ENCODE measurements at regions not wholly inside any gene's neighbourhood (a gene's known extent, or its start where the extent isn't known, plus 50 kb on each side); places are given as distances from the start of the nearest gene placed in this dataset.

DNA sequence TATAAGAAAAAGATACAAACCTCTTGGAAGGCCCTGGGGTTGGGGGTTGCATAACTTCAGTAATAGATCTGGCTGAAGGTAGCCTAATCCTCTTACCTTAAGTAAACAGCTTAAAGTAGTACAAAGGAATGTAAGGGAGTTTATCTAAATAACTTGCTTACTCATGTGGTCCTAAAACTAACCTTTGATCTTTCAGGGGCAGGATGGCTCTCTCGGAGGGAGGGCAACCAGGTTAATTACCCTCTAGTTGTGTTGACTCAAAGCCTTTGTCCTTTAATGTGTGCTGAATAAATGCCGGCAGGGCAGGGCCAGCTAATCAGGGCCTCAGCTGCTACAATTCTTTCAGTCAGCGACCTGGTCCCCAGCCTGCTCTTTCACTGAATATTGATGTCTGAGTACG is 822.0 kb upstream of the SLIT2 start:
- ATAC-seq (no peak), DNase-seq (no peak)
- H3K4me3 Mint-ChIP-seq, result no peak overlapping the region
- peaks cover 44% of the 10 kb centered on the region for H3K9me3 Mint-ChIP-seq
- H3K36me3 Mint-ChIP-seq (ENCODE audit: low read depth), result no peaks in the 10 kb centered on the region
- H3K4me1 Mint-ChIP-seq, result no peaks in the 10 kb centered on the region
- H3K27ac Mint-ChIP-seq, result no peak overlapping the region
- H3K27me3 Mint-ChIP-seq, result no peaks in the 10 kb centered on the region

DNA sequence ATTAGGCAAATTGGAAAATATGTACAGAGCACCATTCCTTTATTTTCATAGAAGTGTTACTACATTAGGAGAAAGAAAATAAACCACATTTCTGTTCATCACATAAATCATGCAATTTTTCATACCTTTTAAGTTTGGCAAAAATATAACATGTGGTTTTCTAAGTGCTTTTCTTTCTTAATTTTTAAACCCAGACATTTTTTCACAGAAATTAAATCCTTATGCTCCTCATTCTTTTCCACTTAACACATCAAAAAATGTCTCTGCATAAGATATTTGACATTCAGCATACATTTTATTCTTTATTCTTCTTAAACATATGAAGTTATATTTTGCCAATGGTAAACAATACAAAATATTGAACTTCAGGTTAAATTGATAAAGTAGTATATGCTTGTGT is 826.6 kb upstream of the SLIT2 start:
- Mint-ChIP-seq H3K9me3 (peaks cover 22% of the 10 kb centered on the region), H3K27ac (no peak overlapping the region), H3K27me3 (no peaks in the 10 kb centered on the region), H3K4me1 (no peaks in the 10 kb centered on the region), H3K36me3 (ENCODE audit: low read depth) (no peaks in the 10 kb centered on the region), H3K4me3 (no peak overlapping the region)
- DNase-seq (no peak), ATAC-seq (no peak)

- DNase-seq (no peak), ATAC-seq (no peak)
- no peaks in the 10 kb centered on the region for H3K27me3 Mint-ChIP-seq
- H3K27ac Mint-ChIP-seq, result no peak overlapping the region
- no peak overlapping the region for H3K4me3 Mint-ChIP-seq
- no peaks in the 10 kb centered on the region for H3K36me3 Mint-ChIP-seq (ENCODE audit: low read depth)
- peaks cover 6% of the 10 kb centered on the region for H3K9me3 Mint-ChIP-seq
- H3K4me1 Mint-ChIP-seq, result no peaks in the 10 kb centered on the region
Measured at GRCh38 chr4:19417256-19417655, 834.4 kb upstream of the SLIT2 start.

GRCh38 chr4:19416146-19416545 is 835.6 kb upstream of the SLIT2 start:
- Mint-ChIP-seq H3K4me1 (no peaks in the 10 kb centered on the region), H3K9me3 (peaks cover 6% of the 10 kb centered on the region), H3K27ac (no peak overlapping the region), H3K36me3 (ENCODE audit: low read depth) (no peaks in the 10 kb centered on the region), H3K27me3 (no peaks in the 10 kb centered on the region), H3K4me3 (no peak overlapping the region)
- DNase-seq, result no peak
- no peak for ATAC-seq

GRCh38 chr4:19408490-19408889 is 843.2 kb upstream of the SLIT2 start:
- DNase-seq (no peak), ATAC-seq (no peak)
- no peak overlapping the region for H3K27ac Mint-ChIP-seq
- H3K27me3 Mint-ChIP-seq, result no peaks in the 10 kb centered on the region
- H3K9me3 Mint-ChIP-seq, result peaks cover 5% of the 10 kb centered on the region
- no peaks in the 10 kb centered on the region for H3K36me3 Mint-ChIP-seq (ENCODE audit: low read depth)
- no peaks in the 10 kb centered on the region for H3K4me1 Mint-ChIP-seq
- H3K4me3 Mint-ChIP-seq, result no peak overlapping the region

DNA sequence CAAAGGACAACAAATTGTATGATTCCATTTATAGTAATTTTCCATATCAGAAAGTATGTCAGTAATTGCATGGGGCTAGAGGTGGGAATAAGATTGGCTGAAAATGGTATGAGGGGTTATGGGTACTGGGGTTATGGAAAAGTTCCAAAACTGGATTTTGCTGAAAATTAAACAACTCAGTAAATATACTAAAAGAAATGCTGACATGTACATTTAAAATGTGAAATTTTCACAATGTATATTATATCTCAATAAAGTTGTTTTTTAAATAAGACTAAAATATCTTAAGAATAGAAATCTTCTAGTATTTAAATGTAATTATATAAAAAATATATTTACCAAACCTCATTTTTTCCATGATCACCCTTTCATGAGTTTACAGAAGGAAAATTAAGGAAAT is 844.9 kb upstream of the SLIT2 start:
- DNase-seq (no peak), ATAC-seq (no peak)
- no peak overlapping the region for H3K27ac Mint-ChIP-seq
- no peaks in the 10 kb centered on the region for H3K27me3 Mint-ChIP-seq
- H3K4me3 Mint-ChIP-seq, result no peak overlapping the region
- H3K4me1 Mint-ChIP-seq, result no peaks in the 10 kb centered on the region
- H3K9me3 Mint-ChIP-seq, result peaks cover 5% of the 10 kb centered on the region
- no peaks in the 10 kb centered on the region for H3K36me3 Mint-ChIP-seq (ENCODE audit: low read depth)

DNA sequence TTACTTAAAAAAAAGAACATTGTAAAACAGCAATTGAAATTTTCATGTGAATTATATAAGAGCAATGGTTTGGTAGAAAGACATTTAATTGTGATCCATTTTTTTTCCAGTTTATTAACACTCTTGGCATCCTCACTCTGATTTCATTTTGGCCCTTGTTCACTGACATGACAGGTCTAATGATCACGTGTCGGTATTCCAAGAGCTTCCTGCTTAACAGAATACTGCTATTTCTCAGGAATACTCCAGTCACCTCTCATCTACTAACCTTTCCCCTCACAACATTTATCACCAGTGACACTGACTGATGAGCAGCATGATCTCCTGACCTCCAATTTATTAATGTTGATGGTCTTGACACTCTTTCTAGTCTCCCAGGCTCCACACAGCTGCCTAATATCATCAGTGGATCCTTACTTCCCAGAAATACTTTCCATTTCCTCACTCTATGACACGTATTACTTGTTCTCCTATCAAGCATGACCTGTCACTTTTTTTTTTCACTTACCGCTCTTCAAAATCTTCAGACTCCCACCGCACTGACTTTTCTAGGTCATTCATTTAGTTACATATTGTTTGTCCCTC is 847.8 kb upstream of the SLIT2 start:
- DNase-seq, result no peak
- Mint-ChIP-seq H3K27me3 (no peaks in the 10 kb centered on the region), H3K4me3 (no peak overlapping the region), H3K9me3 (peaks cover 5% of the 10 kb centered on the region), H3K4me1 (no peaks in the 10 kb centered on the region), H3K36me3 (ENCODE audit: low read depth) (no peaks in the 10 kb centered on the region), H3K27ac (no peak overlapping the region)
- no peak for ATAC-seq

- DNase-seq (no peak), ATAC-seq (no peak)
- Mint-ChIP-seq H3K27me3 (no peaks in the 10 kb centered on the region), H3K36me3 (ENCODE audit: low read depth) (no peaks in the 10 kb centered on the region), H3K4me3 (no peak overlapping the region), H3K9me3 (peaks cover under 1% of the 10 kb centered on the region), H3K4me1 (no peaks in the 10 kb centered on the region), H3K27ac (no peak overlapping the region)
Measured at GRCh38 chr4:19402581-19403065, 849.1 kb upstream of the SLIT2 start.

- no peak overlapping the region for H3K4me3 Mint-ChIP-seq
- no peaks in the 10 kb centered on the region for H3K36me3 Mint-ChIP-seq (ENCODE audit: low read depth)
- no peaks in the 10 kb centered on the region for H3K9me3 Mint-ChIP-seq
- no peak overlapping the region for H3K27ac Mint-ChIP-seq
- H3K27me3 Mint-ChIP-seq, result no peaks in the 10 kb centered on the region
- DNase-seq (no peak), ATAC-seq (no peak)
- H3K4me1 Mint-ChIP-seq, result no peaks in the 10 kb centered on the region
Measured at GRCh38 chr4:19401301-19402080, 850.2 kb upstream of the SLIT2 start.

- no peak overlapping the region for H3K27ac Mint-ChIP-seq
- no peak for ATAC-seq
- no peak overlapping the region for H3K4me3 Mint-ChIP-seq
- H3K36me3 Mint-ChIP-seq (ENCODE audit: low read depth), result no peaks in the 10 kb centered on the region
- no peaks in the 10 kb centered on the region for H3K4me1 Mint-ChIP-seq
- no peaks in the 10 kb centered on the region for H3K27me3 Mint-ChIP-seq
- no peak for DNase-seq
- no peaks in the 10 kb centered on the region for H3K9me3 Mint-ChIP-seq
Measured at GRCh38 chr4:19400820-19401219, 850.9 kb upstream of the SLIT2 start.

GRCh38 chr4:19399001-19399400 is 852.7 kb upstream of the SLIT2 start:
- ATAC-seq, result no peak
- H3K27ac Mint-ChIP-seq, result no peak overlapping the region

DNA sequence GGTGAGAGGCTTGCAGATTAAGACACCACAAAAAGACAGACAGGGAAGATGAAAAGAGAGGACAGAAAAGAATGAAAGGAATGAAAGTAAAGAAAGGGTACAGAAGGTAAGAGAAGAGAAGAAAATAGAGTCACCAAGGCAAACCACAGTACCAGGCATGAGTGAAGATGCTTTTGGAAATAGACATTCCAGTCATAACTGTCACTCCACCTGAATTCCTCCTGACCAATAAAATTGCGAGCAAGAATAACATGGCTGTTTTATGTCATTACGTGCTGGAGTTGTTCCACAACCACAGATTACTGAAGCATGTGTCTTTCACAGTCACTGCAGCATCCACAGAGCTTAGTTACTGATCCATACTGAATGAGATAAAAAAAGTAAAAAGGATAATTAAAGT is 864.9 kb upstream of the SLIT2 start:
- ATAC-seq (no peak), DNase-seq (no peak)
- Mint-ChIP-seq H3K36me3 (ENCODE audit: low read depth) (no peaks in the 10 kb centered on the region), H3K27me3 (no peaks in the 10 kb centered on the region), H3K9me3 (peaks cover 24% of the 10 kb centered on the region), H3K4me1 (no peaks in the 10 kb centered on the region), H3K27ac (no peak overlapping the region), H3K4me3 (no peak overlapping the region)

More at GRCh38 chr4:19399001-19399400, 852.7 kb upstream of the SLIT2 start:
- Mint-ChIP-seq H3K36me3 (ENCODE audit: low read depth) (no peaks in the 10 kb centered on the region), H3K27me3 (no peaks in the 10 kb centered on the region), H3K4me1 (no peaks in the 10 kb centered on the region), H3K4me3 (no peak overlapping the region), H3K9me3 (peaks cover 4% of the 10 kb centered on the region)
- no peak for DNase-seq

DNA sequence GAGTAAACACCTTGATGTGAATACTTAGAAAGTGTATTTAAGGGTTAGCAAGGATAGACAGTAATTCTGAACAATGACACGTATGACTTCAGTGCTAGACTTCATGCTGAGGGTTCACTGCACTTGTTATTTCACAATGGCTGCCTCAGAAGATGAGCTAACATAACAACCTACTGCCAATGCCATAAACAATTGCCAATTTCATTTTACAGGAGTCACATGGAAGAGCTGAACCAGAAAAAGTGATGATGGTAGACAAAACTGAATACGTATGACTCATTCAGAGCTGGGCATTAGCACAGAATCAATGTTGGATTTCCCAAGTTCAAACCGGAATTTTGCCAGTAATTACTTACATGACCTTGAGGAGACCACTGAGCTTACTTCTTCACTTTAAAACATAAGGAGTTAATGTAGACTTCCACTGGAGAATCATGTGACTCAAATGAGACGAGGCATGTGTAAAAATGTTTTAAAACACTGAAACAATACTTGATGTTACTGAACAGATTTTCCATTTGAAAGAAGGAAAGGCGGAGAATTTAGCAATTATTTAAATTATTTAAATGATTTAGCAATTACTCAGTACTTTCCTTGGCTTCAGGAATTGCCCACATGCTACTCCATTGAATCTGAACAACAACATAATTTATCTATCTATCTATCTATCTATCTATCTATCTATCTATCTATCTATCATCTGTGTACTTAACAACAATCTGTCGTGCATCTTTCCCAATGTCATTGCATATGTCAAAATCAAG is 868.5 kb upstream of the SLIT2 start:
- ATAC-seq, result no peak
- Mint-ChIP-seq H3K4me3 (no peak overlapping the region), H3K4me1 (no peaks in the 10 kb centered on the region), H3K27ac (no peak overlapping the region), H3K27me3 (no peaks in the 10 kb centered on the region), H3K9me3 (peaks cover 17% of the 10 kb centered on the region), H3K36me3 (ENCODE audit: low read depth) (no peaks in the 10 kb centered on the region)
- DNase-seq, result no peak

DNA sequence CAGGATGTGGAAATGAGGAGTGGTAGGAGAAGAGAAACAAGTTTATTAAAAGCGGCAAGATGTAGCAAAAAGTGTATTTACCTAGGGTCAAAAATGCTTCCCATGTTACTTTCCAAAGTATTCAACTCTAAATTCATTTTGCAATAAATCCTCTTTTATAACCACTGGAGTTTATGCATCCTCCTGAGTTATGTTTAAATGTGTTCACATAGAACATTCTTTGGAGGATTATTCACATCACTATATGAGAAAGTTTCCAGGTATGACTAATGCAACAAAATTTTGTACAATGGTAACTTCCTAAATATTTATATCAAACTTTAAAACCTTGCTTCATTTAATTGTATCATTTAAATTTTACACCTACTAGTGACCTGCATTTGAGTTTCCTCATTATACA is 870.6 kb upstream of the SLIT2 start:
- Mint-ChIP-seq H3K36me3 (ENCODE audit: low read depth) (no peaks in the 10 kb centered on the region), H3K4me1 (no peaks in the 10 kb centered on the region), H3K9me3 (peaks cover 17% of the 10 kb centered on the region), H3K27ac (no peak overlapping the region), H3K27me3 (no peaks in the 10 kb centered on the region), H3K4me3 (no peak overlapping the region)
- no peak for DNase-seq
- ATAC-seq, result no peak

GRCh38 chr4:19380600-19380999 is 871.1 kb upstream of the SLIT2 start:
- H3K36me3 Mint-ChIP-seq (ENCODE audit: low read depth), result no peaks in the 10 kb centered on the region
- no peak for ATAC-seq

More at GRCh38 chr4:19380600-19380999, 871.1 kb upstream of the SLIT2 start:
- no peaks in the 10 kb centered on the region for H3K4me1 Mint-ChIP-seq
- DNase-seq, result no peak
- peaks cover 17% of the 10 kb centered on the region for H3K9me3 Mint-ChIP-seq
- H3K27me3 Mint-ChIP-seq, result no peaks in the 10 kb centered on the region
- no peak overlapping the region for H3K4me3 Mint-ChIP-seq
- H3K27ac Mint-ChIP-seq, result no peak overlapping the region

Measured in activated naive CD8-positive, alpha-beta T cell treated with anti-CD3 and anti-CD28 coated beads, Interleukin-2, amount 50 U/mL, for 24 hours (primary cell).